CD14-positive monocyte (primary cell): ENCODE measurements at regions not wholly inside any gene's neighbourhood (a gene's known extent, or its start where the extent isn't known, plus 50 kb on each side); places are given as distances from the start of the nearest gene placed in this dataset.

Source experiments
- DNase-seq, 3 donors: peaks; one replicate each; pipeline ENCODE4 v3.0.0-alpha.2; 2011 to 2022
- H2AFZ ChIP-seq: 2 replicates; pipeline ENCODE4 v1.6.0; 2012; ENCODE audit warnings: mild to moderate bottlenecking, low read depth, low read length, inconsistent platforms; ENCODE audit not compliant: insufficient read depth, poor library complexity, severe bottlenecking
- H3K27ac ChIP-seq, 2 donors: 1 replicate in 1 of 2; 2 replicates in 1 of 2; pipeline ENCODE4 v1.5.1; 2012 to 2013; ENCODE audit warnings: low read length in 2 of 2, control low read depth in 1 of 2, inconsistent platforms in 1 of 2, low read depth in 1 of 2, mild to moderate bottlenecking in 1 of 2
- H3K27me3 ChIP-seq, 2 donors: one replicate each; pipeline versions ENCODE4 v1.6.0 to v1.6.1; 2011 to 2013; ENCODE audit warnings: low read length in 2 of 2; ENCODE audit not compliant: control insufficient read depth in 2 of 2, insufficient read depth in 2 of 2
- H3K36me3 ChIP-seq, 2 donors: replicated peaks in 1 of 2; 1 replicate in 1 of 2; 2 replicates in 1 of 2; pipeline versions ENCODE4 v1.5.1 to v1.6.1; 2012 to 2013; ENCODE audit warnings: low read length in 2 of 2, control low read depth in 1 of 2, inconsistent platforms in 1 of 2, mild to moderate bottlenecking in 1 of 2; ENCODE audit not compliant: insufficient read depth in 2 of 2, control insufficient read depth in 1 of 2
- H3K4me1 ChIP-seq, 2 donors: 1 replicate in 1 of 2; 2 replicates in 1 of 2; pipeline versions ENCODE4 v1.5.1 to v1.6.1; 2012 to 2013; ENCODE audit warnings: low read length in 2 of 2, control low read depth in 1 of 2, inconsistent platforms in 1 of 2, mild to moderate bottlenecking in 1 of 2, moderate library complexity in 1 of 2; ENCODE audit not compliant: insufficient read depth in 2 of 2, control insufficient read depth in 1 of 2
- H3K4me2 ChIP-seq: replicated peaks from 2 replicates; pipeline ENCODE3; 2012; ENCODE audit warnings: low read length, moderate library complexity, mild to moderate bottlenecking; ENCODE audit not compliant: poor library complexity, severe bottlenecking; ENCODE audit errors: extremely low read depth
- H3K4me3 ChIP-seq, 3 experiments: fragments of 200-600 bp in 1 of 3; sonication (generic) in 1 of 3; replicated peaks in 1 of 3; 1 replicate in 2 of 3; 2 replicates in 1 of 3; pipeline ENCODE4 v1.5.1; 2011 to 2013; ENCODE audit warnings: low read length in 3 of 3, mild to moderate bottlenecking in 3 of 3, control low read depth in 2 of 3, low read depth in 2 of 3, inconsistent platforms in 1 of 3, moderate library complexity in 1 of 3
- H3K79me2 ChIP-seq: 2 replicates; pipeline ENCODE4 v1.6.0; 2012; ENCODE audit warnings: mild to moderate bottlenecking, control low read depth, inconsistent platforms, low read length, moderate library complexity; ENCODE audit not compliant: insufficient read depth
- H3K9ac ChIP-seq: 2 replicates; pipeline ENCODE4 v1.6.0; 2017; ENCODE audit warnings: low read length, mild to moderate bottlenecking; ENCODE audit not compliant: insufficient read depth, poor library complexity, severe bottlenecking
- H3K9me3 ChIP-seq, 2 donors: replicated peaks in 1 of 2; 1 replicate in 1 of 2; 2 replicates in 1 of 2; pipeline versions ENCODE4 v1.5.1 to v1.6.1; 2012 to 2013; ENCODE audit warnings: low read length in 2 of 2, control low read depth in 1 of 2; ENCODE audit not compliant: control insufficient read depth in 1 of 2, insufficient read depth in 1 of 2
- H4K20me1 ChIP-seq: 2 replicates; pipeline ENCODE4 v1.6.0; 2012; ENCODE audit warnings: mild to moderate bottlenecking, low read length, control low read depth, moderate library complexity; ENCODE audit not compliant: insufficient read depth
- H3K27ac Mint-ChIP-seq, 7 donors: one replicate each; pipeline ENCODE4 v1.8.0; 2020; ENCODE audit warnings: mild to moderate bottlenecking in 7 of 7, mixed read lengths in 7 of 7, moderate library complexity in 6 of 7, inconsistent platforms in 2 of 7
- H3K27me3 Mint-ChIP-seq, 3 donors: one replicate each; pipeline ENCODE4 v1.8.0; 2021 to 2022; ENCODE audit warnings: low read depth in 3 of 3, mild to moderate bottlenecking in 3 of 3, mixed read lengths in 3 of 3, moderate library complexity in 3 of 3, inconsistent platforms in 1 of 3
- H3K36me3 Mint-ChIP-seq, 2 donors: one replicate each; pipeline ENCODE4 v1.8.0; 2020; ENCODE audit warnings: mixed read lengths in 2 of 2, inconsistent platforms in 1 of 2, mild to moderate bottlenecking in 1 of 2
- H3K4me1 Mint-ChIP-seq: one replicate; pipeline ENCODE4 v1.8.0; 2020; ENCODE audit warnings: mild to moderate bottlenecking, mixed read lengths
- H3K4me3 Mint-ChIP-seq, 2 donors: one replicate each; pipeline ENCODE4 v1.8.0; 2020; ENCODE audit warnings: mild to moderate bottlenecking in 2 of 2, mixed read lengths in 2 of 2, moderate library complexity in 1 of 2
- H3K9me3 Mint-ChIP-seq, 7 donors: one replicate each; pipeline ENCODE4 v1.8.0; 2020 to 2022; ENCODE audit warnings: mixed read lengths in 7 of 7, mild to moderate bottlenecking in 6 of 7, moderate library complexity in 6 of 7, inconsistent platforms in 2 of 7
- WGBS: methylation state at CpG from one replicate; pipeline ENCODE4 v1.1.5; 2013; ENCODE audit warnings: missing lambda C conversion rate; ENCODE audit not compliant: insufficient coverage; 5-methylcytosine and 5-hydroxymethylcytosine counted together
- intact Hi-C, 2 donors: fragments of 100-400 bp; cut with micrococcal nuclease; formaldehyde crosslinking; loops; one replicate each; pipeline versions ENCODE4 v1.15.0 to v1.15.1; 2023
- TF ChIP-seq, protein P1 (sequence below): fragments of 200-600 bp; IDR thresholded peaks from one replicate; pipeline ENCODE4 v1.8.0; 2022; ENCODE audit warnings: antibody characterized with exemption, mild to moderate bottlenecking

DNA sequence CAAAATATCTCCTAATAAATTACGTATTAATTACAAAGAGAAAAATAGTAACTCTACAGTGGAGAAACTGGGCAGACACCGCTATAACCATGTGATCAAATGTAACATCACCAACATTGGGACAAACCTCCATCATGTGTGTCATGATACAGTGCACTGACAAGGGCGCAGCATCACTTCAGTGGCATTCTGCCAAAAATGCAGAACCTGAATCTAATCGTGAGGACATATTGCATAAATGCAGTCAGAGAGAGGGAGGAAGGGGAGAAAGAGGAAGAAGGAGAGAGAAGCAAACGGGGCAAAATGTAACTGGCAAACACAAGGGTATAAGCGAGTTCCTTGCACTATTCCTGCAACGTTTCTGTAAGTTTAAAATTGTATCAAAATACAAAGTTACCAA, 74.2 kb upstream of the MARCHF10 start:
- peak overlapping the region; percentile 39 for H3K9ac ChIP-seq
- H4K20me1 ChIP-seq = no peaks in the 10 kb centered on the region
- H3K4me2 ChIP-seq = peak overlapping the region; percentile 44
- Mint-ChIP-seq H3K27me3 (no peaks in the 10 kb centered on the region), H3K27ac (peak overlapping the region; percentile 90 to 94 (median 94)), H3K4me3 (peak overlapping the region; percentile 14 to 57), H3K36me3 (no peaks in the 10 kb centered on the region), H3K9me3 (peaks cover 0 to 3% (median 0%) of the 10 kb centered on the region in 7 donors), H3K4me1 (peaks cover 28% of the 10 kb centered on the region)
- H3K79me2 ChIP-seq = no peaks in the 10 kb centered on the region
- intact Hi-C loops = loop anchor here (1.0 to 10.0 kb wide), 3 partner anchors 15 to 83 kb away; partner anchors contain the start of gene TANC2 (in 1 of the 2)
- no peak overlapping the region for H2AFZ ChIP-seq
- H3K4me1 ChIP-seq = peaks cover 34 to 37% of the 10 kb centered on the region in 2 donors
- 0% methylated on average over 3 of the region's 7 CpGs for WGBS
- peak overlapping the region in 1 of 3 experiments; percentile 40 for H3K4me3 ChIP-seq
- no peaks in the 10 kb centered on the region for H3K27me3 ChIP-seq
- H3K36me3 ChIP-seq = no peaks in the 10 kb centered on the region
- DNase-seq = peak; percentile 95 to 98 (median 96)
- peak overlapping the region; percentile 34 to 89 for H3K27ac ChIP-seq
- H3K9me3 ChIP-seq = no peaks in the 10 kb centered on the region
- TF ChIP-seq, protein P1, sequence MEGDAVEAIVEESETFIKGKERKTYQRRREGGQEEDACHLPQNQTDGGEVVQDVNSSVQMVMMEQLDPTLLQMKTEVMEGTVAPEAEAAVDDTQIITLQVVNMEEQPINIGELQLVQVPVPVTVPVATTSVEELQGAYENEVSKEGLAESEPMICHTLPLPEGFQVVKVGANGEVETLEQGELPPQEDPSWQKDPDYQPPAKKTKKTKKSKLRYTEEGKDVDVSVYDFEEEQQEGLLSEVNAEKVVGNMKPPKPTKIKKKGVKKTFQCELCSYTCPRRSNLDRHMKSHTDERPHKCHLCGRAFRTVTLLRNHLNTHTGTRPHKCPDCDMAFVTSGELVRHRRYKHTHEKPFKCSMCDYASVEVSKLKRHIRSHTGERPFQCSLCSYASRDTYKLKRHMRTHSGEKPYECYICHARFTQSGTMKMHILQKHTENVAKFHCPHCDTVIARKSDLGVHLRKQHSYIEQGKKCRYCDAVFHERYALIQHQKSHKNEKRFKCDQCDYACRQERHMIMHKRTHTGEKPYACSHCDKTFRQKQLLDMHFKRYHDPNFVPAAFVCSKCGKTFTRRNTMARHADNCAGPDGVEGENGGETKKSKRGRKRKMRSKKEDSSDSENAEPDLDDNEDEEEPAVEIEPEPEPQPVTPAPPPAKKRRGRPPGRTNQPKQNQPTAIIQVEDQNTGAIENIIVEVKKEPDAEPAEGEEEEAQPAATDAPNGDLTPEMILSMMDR = no peak

DNA sequence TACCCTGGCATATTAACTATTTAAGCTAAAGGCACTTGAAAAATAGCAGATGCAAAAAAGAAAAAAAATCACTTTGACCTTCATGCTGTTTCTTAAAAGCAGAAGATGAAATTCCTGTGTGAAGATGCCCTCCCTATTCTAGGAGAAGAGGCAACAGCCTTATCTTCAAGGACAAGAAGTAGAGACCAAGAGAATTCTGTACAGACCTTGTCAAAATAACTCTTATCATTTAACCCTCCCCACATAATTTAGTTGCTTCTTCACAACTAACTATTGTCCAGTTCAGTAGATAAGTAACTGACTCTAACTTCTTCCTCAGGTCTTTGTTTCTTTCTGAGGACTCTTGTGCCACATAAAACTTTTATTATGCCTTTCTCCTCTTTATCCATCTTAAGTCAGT, 72.0 kb upstream of the MARCHF10 start:
- Histone ChIP-seq H3K27ac (no peak overlapping the region), H3K4me1 (peaks cover 26 to 29% of the 10 kb centered on the region in 2 donors), H2AFZ (no peak overlapping the region), H3K4me2 (no peak overlapping the region), H3K79me2 (no peaks in the 10 kb centered on the region), H3K9ac (no peak overlapping the region), H4K20me1 (no peaks in the 10 kb centered on the region), H3K9me3 (no peaks in the 10 kb centered on the region), H3K4me3 (no peak overlapping the region), H3K36me3 (no peaks in the 10 kb centered on the region), H3K27me3 (no peaks in the 10 kb centered on the region)
- H3K36me3 Mint-ChIP-seq = no peaks in the 10 kb centered on the region
- H3K9me3 Mint-ChIP-seq = peaks cover 0 to 3% (median 0%) of the 10 kb centered on the region in 7 donors
- H3K27ac Mint-ChIP-seq = no peak overlapping the region
- H3K27me3 Mint-ChIP-seq = peaks cover 0 to 4% (median 2%) of the 10 kb centered on the region in 3 donors
- peaks cover 23% of the 10 kb centered on the region for H3K4me1 Mint-ChIP-seq
- no peak for DNase-seq
- no peak overlapping the region for H3K4me3 Mint-ChIP-seq
- TF ChIP-seq, protein P1 = no peak
- intact Hi-C loops = loop anchor here in 1 of 2 donors (10.0 kb wide), 1 partner anchor 85 kb away; the partner anchor contains the start of gene TANC2
